WTC11 (cell line): ENCODE measurements at regions not wholly inside any gene's neighbourhood (a gene's known extent, or its start where the extent isn't known, plus 50 kb on each side); places are given as distances from the start of the nearest gene placed in this dataset.
A peak's percentile ranks its signal among the peaks of the same experiment; 100 is the strongest.

Source experiments
- ATAC-seq: fragments of 200-7000 bp; cut with Tn5 transposase; 2 replicates; pipeline ENCODE4 v1.10.0; 2021; ENCODE audit warnings: mild to moderate bottlenecking, moderate library complexity
- CTCF ChIA-PET: fragments of 300-600 bp; sonication (Branson Sonifier 250); formaldehyde crosslinking; loops from one replicate; lab custom pipeline; 2021; ENCODE audit warnings: antibody characterized with exemption; lab: Charles Lee
- POLR2A ChIA-PET: fragments of 350-600 bp; sonication (Branson Sonifier 250); formaldehyde crosslinking; loops from one replicate; lab custom pipeline; 2021; ENCODE audit warnings: antibody characterized with exemption; lab: Charles Lee
- DNase-seq: peaks from one replicate; pipeline ENCODE4 v3.0.0; 2021; ENCODE audit warnings: low spot score
- H3K27ac Mint-ChIP-seq: 2 replicates; pipeline ENCODE4 v1.8.0; 2021; ENCODE audit warnings: mixed read lengths
- H3K27me3 Mint-ChIP-seq: 2 replicates; pipeline ENCODE4 v1.8.0; 2021; ENCODE audit warnings: low read depth, mild to moderate bottlenecking, moderate library complexity, mixed read lengths
- H3K36me3 Mint-ChIP-seq: 2 replicates; pipeline ENCODE4 v1.8.0; 2021; ENCODE audit warnings: mixed read lengths
- H3K4me1 Mint-ChIP-seq: 2 replicates; pipeline ENCODE4 v1.8.0; 2022; ENCODE audit warnings: mixed read lengths
- H3K4me3 Mint-ChIP-seq: 2 replicates; pipeline ENCODE4 v1.8.0; 2021; ENCODE audit warnings: mild to moderate bottlenecking, moderate library complexity, mixed read lengths
- H3K9me3 Mint-ChIP-seq: 2 replicates; pipeline ENCODE4 v1.8.0; 2021; ENCODE audit warnings: mixed read lengths
- AR ChIP-seq: fragments of 250-450 bp; sonication (Bioruptor Pico); IDR thresholded peaks from 2 replicates; pipeline ENCODE4 v1.9.0; 2021; ENCODE audit warnings: mild to moderate bottlenecking
- CREB1 ChIP-seq: sonication (generic); formaldehyde crosslinking; IDR thresholded peaks from 2 replicates; pipeline ENCODE4 v1.8.0; 2023; ENCODE audit warnings: mild to moderate bottlenecking, missing genetic modification reagents
- E2F5 ChIP-seq: sonication (generic); formaldehyde crosslinking; IDR thresholded peaks from 2 replicates; pipeline ENCODE4 v1.8.1; 2022; ENCODE audit warnings: mild to moderate bottlenecking, moderate library complexity, missing genetic modification reagents
- FOXP1 ChIP-seq: sonication (generic); formaldehyde crosslinking; IDR thresholded peaks from 2 replicates; pipeline ENCODE4 v1.8.0; 2022; ENCODE audit warnings: missing genetic modification reagents, mild to moderate bottlenecking, moderate library complexity, borderline replicate concordance
- GABPB1 ChIP-seq: sonication (generic); formaldehyde crosslinking; IDR thresholded peaks from 2 replicates; pipeline ENCODE4 v1.8.1; 2023; ENCODE audit warnings: mild to moderate bottlenecking, missing genetic modification reagents
- GRHL2 ChIP-seq: fragments of 250-450 bp; sonication (Bioruptor Pico); IDR thresholded peaks from 2 replicates; pipeline ENCODE4 v1.8.0; 2022; ENCODE audit warnings: mild to moderate bottlenecking, moderate library complexity; ENCODE audit not compliant: insufficient replicate concordance, severe bottlenecking
- NFE2L1 ChIP-seq: sonication (generic); formaldehyde crosslinking; IDR thresholded peaks from 2 replicates; pipeline ENCODE4 v1.8.1; 2023; ENCODE audit warnings: missing genetic modification reagents
- OVOL2 ChIP-seq: fragments of 250-450 bp; sonication (Bioruptor Pico); IDR thresholded peaks from 2 replicates; pipeline ENCODE4 v1.9.0; 2021; ENCODE audit warnings: mild to moderate bottlenecking, borderline replicate concordance
- PRDM15 ChIP-seq: sonication (generic); formaldehyde crosslinking; IDR thresholded peaks from 2 replicates; pipeline ENCODE4 v1.8.0; 2022; ENCODE audit warnings: missing genetic modification reagents
- SMAD4 ChIP-seq: sonication (generic); formaldehyde crosslinking; IDR thresholded peaks from 2 replicates; pipeline ENCODE4 v1.8.0; 2022; ENCODE audit warnings: mild to moderate bottlenecking, missing genetic modification reagents
- TCF7 ChIP-seq: sonication (generic); formaldehyde crosslinking; IDR thresholded peaks from 2 replicates; pipeline ENCODE4 v1.8.0; 2022; ENCODE audit warnings: mild to moderate bottlenecking, low read depth, missing genetic modification reagents, moderate library complexity
- ZNF121 ChIP-seq: sonication (generic); formaldehyde crosslinking; IDR thresholded peaks from 2 replicates; pipeline ENCODE4 v1.8.0; 2023; ENCODE audit warnings: missing genetic modification reagents
- ZNF138 ChIP-seq: sonication (generic); formaldehyde crosslinking; conservative IDR thresholded peaks from 2 replicates; pipeline ENCODE4 v1.8.1; 2022; ENCODE audit warnings: mild to moderate bottlenecking, moderate library complexity, missing genetic modification reagents
- ZNF219 ChIP-seq: sonication (generic); formaldehyde crosslinking; IDR thresholded peaks from 2 replicates; pipeline ENCODE4 v1.8.0; 2023; ENCODE audit warnings: missing genetic modification reagents, mild to moderate bottlenecking, borderline replicate concordance
- ZNF263 ChIP-seq: sonication (generic); formaldehyde crosslinking; IDR thresholded peaks from 2 replicates; pipeline ENCODE4 v1.8.1; 2022; ENCODE audit warnings: low read depth, mild to moderate bottlenecking, moderate library complexity, missing genetic modification reagents
- ZNF281 ChIP-seq: sonication (generic); formaldehyde crosslinking; IDR thresholded peaks from 2 replicates; pipeline ENCODE4 v1.8.0; 2023; ENCODE audit warnings: mild to moderate bottlenecking, missing genetic modification reagents
- ZNF317 ChIP-seq: sonication (generic); formaldehyde crosslinking; IDR thresholded peaks from 2 replicates; pipeline ENCODE4 v1.8.1; 2023; ENCODE audit warnings: low read depth, mild to moderate bottlenecking, moderate library complexity, missing genetic modification reagents, borderline replicate concordance

- no peak for TF ChIP-seq AR (CRISPR knock-in tag)
These were observed 696.9 kb upstream of the C9orf72 start (continued) for GRCh38 chr9:28270156-28270555.

GRCh38 chr9:28272127-28272526 lies 698.8 kb upstream of the C9orf72 start:
- Mint-ChIP-seq H3K4me3 (no peak overlapping the region), H3K4me1 (no peaks in the 10 kb centered on the region), H3K36me3 (no peaks in the 10 kb centered on the region), H3K9me3 (peaks cover 8% of the 10 kb centered on the region), H3K27me3 (no peaks in the 10 kb centered on the region), H3K27ac (no peak overlapping the region)
- CTCF ChIA-PET: no interaction called here
- POLR2A ChIA-PET: no interaction called here
- DNase-seq (no peak), ATAC-seq (no peak)
- TF ChIP-seq ZNF317 (CRISPR knock-in tag): no peak
- TF ChIP-seq GABPB1 (CRISPR knock-in tag): no peak
- no peak for TF ChIP-seq TCF7 (CRISPR knock-in tag)
- TF ChIP-seq NFE2L1 (CRISPR knock-in tag): no peak
- TF ChIP-seq ZNF219 (CRISPR knock-in tag): no peak
- no peak for TF ChIP-seq OVOL2 (CRISPR knock-in tag)

GRCh38 chr9:28287455-28287854 lies 714.2 kb upstream of the C9orf72 start:
- Mint-ChIP-seq H3K4me3 (no peak overlapping the region), H3K36me3 (peaks cover 6% of the 10 kb centered on the region; the same call in 1 of the 2 replicates), H3K9me3 (peaks cover 25% of the 10 kb centered on the region)
- no peak for DNase-seq
- ATAC-seq: no peak
- POLR2A ChIA-PET: no interaction called here
- CTCF ChIA-PET: no interaction called here
- no peak for TF ChIP-seq ZNF138 (CRISPR knock-in tag)
- no peak for TF ChIP-seq FOXP1 (CRISPR knock-in tag)
- TF ChIP-seq ZNF219 (CRISPR knock-in tag): no peak
- TF ChIP-seq PRDM15 (CRISPR knock-in tag): no peak
- TF ChIP-seq CREB1 (CRISPR knock-in tag): no peak
- TF ChIP-seq GABPB1 (CRISPR knock-in tag): no peak
- TF ChIP-seq ZNF121 (CRISPR knock-in tag): no peak
- no peak for TF ChIP-seq TCF7 (CRISPR knock-in tag)
- no peak for TF ChIP-seq SMAD4 (CRISPR knock-in tag)
- no peak for TF ChIP-seq GRHL2 (CRISPR knock-in tag)
- TF ChIP-seq, all 79 proteins: peak for 0
- Mint-ChIP-seq H3K27ac (no peak overlapping the region), H3K27me3 (no peaks in the 10 kb centered on the region), H3K4me1 (peaks cover 23% of the 10 kb centered on the region)

GRCh38 chr9:28289746-28290145 lies 716.5 kb upstream of the C9orf72 start:
- Mint-ChIP-seq H3K27ac (peak overlapping the region; percentile 43; the same call in 1 of the 2 replicates), H3K27me3 (no peaks in the 10 kb centered on the region), H3K9me3 (peaks cover 25% of the 10 kb centered on the region), H3K4me1 (peaks cover 19% of the 10 kb centered on the region), H3K36me3 (peaks cover 6% of the 10 kb centered on the region; the same call in 1 of the 2 replicates), H3K4me3 (no peak overlapping the region)
- DNase-seq (no peak), ATAC-seq (peak; percentile 98)
- ChIA-PET CTCF (no interaction called here), POLR2A (no interaction called here)
- TF ChIP-seq ZNF263: no peak
- TF ChIP-seq ZNF121 (CRISPR knock-in tag): no peak
- no peak for TF ChIP-seq SMAD4 (CRISPR knock-in tag)
- no peak for TF ChIP-seq E2F5 (CRISPR knock-in tag)
- TF ChIP-seq ZNF281 (CRISPR knock-in tag): no peak
